ENCODE measurements at regions not wholly inside any gene's neighbourhood (a gene's known extent, or its start where the extent isn't known, plus 50 kb on each side); places are given as distances from the start of the nearest gene placed in this dataset.

GRCh38 chr4:22932326-22932725 is 239.6 kb downstream of the GBA3 start:
- TF ChIP-seq CTCF (IDR thresholded peaks at IDR 0.05; ENCODE audit: low read length) = no peak
- no peak for TF ChIP-seq EZH2phosphoT487 (IDR thresholded peaks at IDR 0.05; ENCODE audit: low read length)
